ENCODE measurements at regions not wholly inside any gene's neighbourhood (a gene's known extent, or its start where the extent isn't known, plus 50 kb on each side); places are given as distances from the start of the nearest gene placed in this dataset.

- Histone ChIP-seq H3K4me2 (ENCODE audit: insufficient read depth, low read length) (no peak overlapping the region), H3K9me1 (replicated peaks; ENCODE audit: control insufficient read depth, extremely low read depth, insufficient read depth, low read length) (no peaks in the 10 kb centered on the region), H3K36me3 (ENCODE audit: control insufficient read depth in 2 of 2, extremely low read depth in 1 of 2, insufficient read depth in 2 of 2, low read length in 2 of 2) (no peaks in the 10 kb centered on the region), H3K4me1 (ENCODE audit: control insufficient read depth, extremely low read depth, insufficient read depth, low read length) (no peaks in the 10 kb centered on the region), H3K9ac (replicated peaks; ENCODE audit: extremely low read depth, insufficient read depth, low read length) (no peak overlapping the region), H2AFZ (ENCODE audit: low read depth, low read length) (no peak overlapping the region), H3K27me3 (ENCODE audit: control insufficient read depth in 2 of 2, insufficient read depth in 2 of 2, low read length in 2 of 2) (no peaks in the 10 kb centered on the region), H4K20me1 (replicated peaks; ENCODE audit: control insufficient read depth, extremely low read depth, insufficient read depth, low read length) (no peaks in the 10 kb centered on the region), H3K79me2 (ENCODE audit: control insufficient read depth, insufficient read depth, low read length) (no peaks in the 10 kb centered on the region), H3K27ac (ENCODE audit: insufficient read depth, low read depth, low read length) (no peak overlapping the region), H3K4me3 (replicated peaks in 1 of 3; ENCODE audit: insufficient read depth in 1 of 3, low read depth in 1 of 3, low read length in 3 of 3) (no peak overlapping the region), H3K9me3 (replicated peaks; ENCODE audit: control insufficient read depth, insufficient read depth, low read length) (no peaks in the 10 kb centered on the region)
- ChIA-PET POLR2A (no interaction called here), CTCF (no interaction called here)
- dilution Hi-C loops (cut with MboI; ENCODE audit: extremely low pct_ligation_motif_present, low sequenced_read_pairs): no loop called here
- intact Hi-C loops (cut with micrococcal nuclease): loop anchor here (5.0 kb wide), 1 partner anchor 151 kb away; no protein-coding TSS in a partner anchor
- no peak for FAIRE-seq
- BruUV-seq (replicated peaks): no TSS peak
- DNase-seq (ENCODE audit: low read depth, low spot score): no peak
- no peak for TF ChIP-seq CTCF (IDR thresholded peaks at IDR 0.05; ENCODE audit: extremely low read depth in 1 of 2, insufficient read depth in 1 of 2, low read depth in 1 of 2, low read length in 2 of 2)
- TF ChIP-seq, protein P1, sequence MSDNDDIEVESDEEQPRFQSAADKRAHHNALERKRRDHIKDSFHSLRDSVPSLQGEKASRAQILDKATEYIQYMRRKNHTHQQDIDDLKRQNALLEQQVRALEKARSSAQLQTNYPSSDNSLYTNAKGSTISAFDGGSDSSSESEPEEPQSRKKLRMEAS (IDR thresholded peaks at IDR 0.05; ENCODE audit: insufficient read depth, insufficient read length): no peak
- TF ChIP-seq MYC (IDR thresholded peaks at IDR 0.05; ENCODE audit: low read depth, low read length): no peak
- TF ChIP-seq JUN (IDR thresholded peaks at IDR 0.05; ENCODE audit: borderline replicate concordance, insufficient read depth, insufficient read length, low read depth): no peak
- no peak for TF ChIP-seq POLR2A (IDR thresholded peaks at IDR 0.05; ENCODE audit: low read depth, low read length)
- no peak for TF ChIP-seq GATA2 (IDR thresholded peaks at IDR 0.05; ENCODE audit: insufficient read depth, insufficient read length, low read depth, low read length)
- TF ChIP-seq FOS (IDR thresholded peaks at IDR 0.05; ENCODE audit: borderline replicate concordance, insufficient read depth, low read length): no peak
- no peak for TF ChIP-seq EZH2 (IDR thresholded peaks at IDR 0.05; ENCODE audit: borderline replicate concordance, low read depth, low read length, severe bottlenecking)
- TF ChIP-seq POLR2AphosphoS5 (IDR thresholded peaks at IDR 0.05; ENCODE audit: insufficient read depth, low read depth, low read length): no peak
Measured at GRCh38 chr12:125332900-125333299, 267.7 kb downstream of the AACS start.

Data from endothelial cell of umbilical vein (primary cell).